WTC11 (cell line): ENCODE measurements at regions not wholly inside any gene's neighbourhood (a gene's known extent, or its start where the extent isn't known, plus 50 kb on each side); places are given as distances from the start of the nearest gene placed in this dataset.

Experiments used
- CTCF ChIP-seq: fragments of 200-600 bp; IDR thresholded peaks from 2 replicates; pipeline ENCODE4 v1.8.0; 2022; ENCODE audit warnings: antibody characterized with exemption
- ESRRA ChIP-seq: sonication (generic); formaldehyde crosslinking; IDR thresholded peaks from 2 replicates; pipeline ENCODE4 v1.8.1; 2022; ENCODE audit warnings: mild to moderate bottlenecking, missing genetic modification reagents, borderline replicate concordance
- NFE2L1 ChIP-seq: sonication (generic); formaldehyde crosslinking; IDR thresholded peaks from 2 replicates; pipeline ENCODE4 v1.8.1; 2023; ENCODE audit warnings: missing genetic modification reagents
- NFYB ChIP-seq: sonication (generic); formaldehyde crosslinking; conservative IDR thresholded peaks from 2 replicates; pipeline ENCODE4 v1.8.0; 2022; ENCODE audit warnings: low read depth, missing genetic modification reagents
- SP1 ChIP-seq: sonication (generic); formaldehyde crosslinking; conservative IDR thresholded peaks from 2 replicates; pipeline ENCODE4 v1.8.1; 2022; ENCODE audit warnings: missing genetic modification reagents
- TF ChIP-seq, protein P1 (sequence below): sonication (generic); formaldehyde crosslinking; IDR thresholded peaks from 2 replicates; pipeline ENCODE4 v1.8.0; 2022; ENCODE audit warnings: mild to moderate bottlenecking, missing genetic modification reagents

GRCh38 chr5:124824637-124825158, 78.3 kb upstream of the ZNF608 start:
- TF ChIP-seq NFYB (CRISPR knock-in tag): no peak
- no peak for TF ChIP-seq ESRRA (CRISPR knock-in tag)
- no peak for TF ChIP-seq SP1 (CRISPR knock-in tag)
- TF ChIP-seq CTCF: no peak
- TF ChIP-seq, protein P1, sequence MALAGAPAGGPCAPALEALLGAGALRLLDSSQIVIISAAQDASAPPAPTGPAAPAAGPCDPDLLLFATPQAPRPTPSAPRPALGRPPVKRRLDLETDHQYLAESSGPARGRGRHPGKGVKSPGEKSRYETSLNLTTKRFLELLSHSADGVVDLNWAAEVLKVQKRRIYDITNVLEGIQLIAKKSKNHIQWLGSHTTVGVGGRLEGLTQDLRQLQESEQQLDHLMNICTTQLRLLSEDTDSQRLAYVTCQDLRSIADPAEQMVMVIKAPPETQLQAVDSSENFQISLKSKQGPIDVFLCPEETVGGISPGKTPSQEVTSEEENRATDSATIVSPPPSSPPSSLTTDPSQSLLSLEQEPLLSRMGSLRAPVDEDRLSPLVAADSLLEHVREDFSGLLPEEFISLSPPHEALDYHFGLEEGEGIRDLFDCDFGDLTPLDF (CRISPR knock-in tag): no peak
- TF ChIP-seq NFE2L1 (CRISPR knock-in tag): no peak
